K562 (cell line): ENCODE measurements at regions not wholly inside any gene's neighbourhood (a gene's known extent, or its start where the extent isn't known, plus 50 kb on each side); places are given as distances from the start of the nearest gene placed in this dataset.

Experiments used
- ATAC-seq: fragments of 200-7000 bp; cut with Tn5 transposase; 3 replicates; pipeline ENCODE4 v1.9.1; 2020; ENCODE audit warnings: moderate library complexity
- BruUV-seq: library from RNA; stranded (reverse); fragments of 400-500 nt; replicated peaks from 2 replicates; lab custom pipeline; 2021; lab: Mats Ljungman, UMichigan
- CTCF ChIA-PET: fragments of 300-600 bp; formaldehyde crosslinking; extraction: SDS; loops from one replicate; lab custom pipeline; 2021; ENCODE audit warnings: low intra/inter-chr PET ratio; lab: Yijun Ruan, JAX
- POLR2A ChIA-PET: fragments of 300-600, 350-650 bp; sonication (Branson Sonifier 250); formaldehyde crosslinking; extraction: SDS; loops from one replicate; lab custom pipeline; 2021; ENCODE audit warnings: antibody characterized with exemption, inconsistent platforms; lab: Yijun Ruan, JAX
- DNase-seq, 4 experiments: peaks; one replicate each; pipeline versions ENCODE4 v3.0.0 to v3.0.0-alpha.2; 2011 to 2018; ENCODE audit warnings: low spot score in 3 of 4, mixed read lengths in 3 of 4; ENCODE audit errors: extremely low read depth in 1 of 4
- FAIRE-seq: peaks from 2 replicates; lab custom pipeline; 2011; peaks lifted over from hg19 to GRCh38; lab: Jason Lieb, UNC
- H2AFZ ChIP-seq: 2 replicates; pipeline ENCODE4 v1.6.0; 2011; ENCODE audit warnings: low read depth, low read length, control low read depth, inconsistent platforms
- H3K27ac ChIP-seq: fragments of 200-600 bp; 3 replicates; pipeline ENCODE4 v1.8.0; 2011; ENCODE audit warnings: low read depth, mild to moderate bottlenecking, control low read depth, inconsistent platforms, low read length, moderate library complexity, mixed read lengths; ENCODE audit errors: extremely low read depth
- H3K27me3 ChIP-seq, 2 experiments: fragments of 300-600 bp in 1 of 2; 2 replicates in 1 of 2; 3 replicates in 1 of 2; pipeline versions ENCODE4 v1.6.0 to v1.8.0; 2011; ENCODE audit warnings: inconsistent platforms in 2 of 2, low read length in 2 of 2, mild to moderate bottlenecking in 1 of 2, mixed read lengths in 1 of 2, moderate library complexity in 1 of 2; ENCODE audit not compliant: control insufficient read depth in 2 of 2, insufficient read depth in 2 of 2
- H3K36me3 ChIP-seq: fragments of 300-600 bp; 3 replicates; pipeline ENCODE4 v1.8.0; 2011; ENCODE audit warnings: mild to moderate bottlenecking, low read length, inconsistent platforms; ENCODE audit not compliant: control insufficient read depth, insufficient read depth
- H3K4me1 ChIP-seq, 2 experiments: fragments of 200-600 bp in 1 of 2; replicated peaks in 1 of 2; 2 replicates in 1 of 2; 3 replicates in 1 of 2; pipeline versions ENCODE4 v1.5.1 to v1.8.0; 2011; ENCODE audit warnings: inconsistent platforms in 2 of 2, low read length in 2 of 2, mild to moderate bottlenecking in 1 of 2, mixed read lengths in 1 of 2, moderate library complexity in 1 of 2; ENCODE audit not compliant: control insufficient read depth in 2 of 2, insufficient read depth in 2 of 2
- H3K4me2 ChIP-seq: 2 replicates; pipeline ENCODE4 v1.6.1; 2011; ENCODE audit warnings: low read length, control low read depth, inconsistent platforms, mixed read lengths; ENCODE audit not compliant: insufficient read depth
- H3K4me3 ChIP-seq: fragments of 200-600 bp; sonication (generic), shearing (Covaris generic); 2 replicates; pipeline ENCODE4 v1.5.1; 2016; ENCODE audit warnings: control low read depth, inconsistent platforms
- H3K79me2 ChIP-seq: fragments of 200-600 bp; 3 replicates; pipeline ENCODE4 v1.8.0; 2011; ENCODE audit warnings: low read length, inconsistent platforms; ENCODE audit not compliant: control insufficient read depth, insufficient read depth
- H3K9ac ChIP-seq, 2 experiments: 2 replicates each; pipeline versions ENCODE4 v1.6.0 to v1.6.1; 2011; ENCODE audit warnings: low read depth in 2 of 2, low read length in 2 of 2, control low read depth in 1 of 2, inconsistent platforms in 1 of 2, mild to moderate bottlenecking in 1 of 2, mixed read lengths in 1 of 2; ENCODE audit not compliant: insufficient read depth in 1 of 2
- H3K9me1 ChIP-seq: one replicate; pipeline ENCODE4 v1.6.0; 2011; ENCODE audit warnings: inconsistent platforms, mild to moderate bottlenecking, low read length, moderate library complexity; ENCODE audit not compliant: control insufficient read depth, insufficient read depth
- H3K9me3 ChIP-seq: replicated peaks from 2 replicates; pipeline ENCODE4 v1.5.1; 2011; ENCODE audit warnings: low read depth, low read length, inconsistent platforms; ENCODE audit not compliant: control insufficient read depth, insufficient read depth
- H4K20me1 ChIP-seq: replicated peaks from 2 replicates; pipeline ENCODE4 v1.6.1; 2011; ENCODE audit warnings: low read length, inconsistent platforms, mixed read lengths; ENCODE audit not compliant: control insufficient read depth, insufficient read depth
- CEBPG ChIP-seq, 3 experiments: fragments of 200-800 bp in 1 of 3; sonication (Bioruptor generic) in 1 of 3; sonication (generic) in 1 of 3; formaldehyde crosslinking in 1 of 3; IDR thresholded peaks in 2 of 3; conservative IDR thresholded peaks in 1 of 3; 2 replicates each; pipeline versions ENCODE4 v1.6.1 to v1.8.0; 2016 to 2022; ENCODE audit warnings: missing compliant biosample characterization in 2 of 3, missing genetic modification characterization in 2 of 3, mild to moderate bottlenecking in 1 of 3, missing genetic modification reagents in 1 of 3
- CLOCK ChIP-seq: fragments of 250-450 bp; sonication (Bioruptor Pico); IDR thresholded peaks from 2 replicates; pipeline ENCODE4 v1.4.0; 2020; ENCODE audit warnings: mild to moderate bottlenecking, moderate library complexity, borderline replicate concordance
- FOXK2 ChIP-seq, 2 experiments: fragments of 450-650 bp; IDR thresholded peaks in 1 of 2; conservative IDR thresholded peaks in 1 of 2; 2 replicates each; pipeline ENCODE4 v1.6.1; 2016; ENCODE audit warnings: low read depth in 2 of 2, mild to moderate bottlenecking in 1 of 2
- FUS ChIP-seq: fragments of 200-400 bp; formaldehyde crosslinking; optimal IDR thresholded peaks from 2 replicates; pipeline ENCODE3; 2017; ENCODE audit warnings: low read depth, low read length
- NCOA6 ChIP-seq: fragments of 450-650 bp; IDR thresholded peaks from 2 replicates; pipeline ENCODE4 v1.6.1; 2017; ENCODE audit warnings: mild to moderate bottlenecking
- RERE ChIP-seq: sonication (generic); formaldehyde crosslinking; IDR thresholded peaks from 2 replicates; pipeline ENCODE4 v1.8.0; 2023; ENCODE audit warnings: missing genetic modification reagents, mild to moderate bottlenecking, borderline replicate concordance
- WGBS: fragments of 100-300 bp; shearing (Covaris generic); methylation state at CpG from one replicate; pipeline ENCODE4 v1.1.6; 2016; ENCODE audit warnings: low coverage, mixed read lengths; ENCODE audit not compliant: insufficient coverage; ENCODE audit errors: missing lambda C conversion rate; 5-methylcytosine and 5-hydroxymethylcytosine counted together
- in situ Hi-C: fragments of 300-500 bp; cut with MboI; formaldehyde crosslinking; loops from 4 replicates; pipeline ENCODE4 v1.15.0; 2018; ENCODE audit warnings: inconsistent platforms, mixed read lengths
- intact Hi-C: fragments of 100-400 bp; cut with micrococcal nuclease; formaldehyde crosslinking; loops from 2 replicates; pipeline ENCODE4 v1.14.2; 2022

GRCh38 chr4:138096384-138097062 lies 145.6 kb downstream of the SLC7A11 start:
- CTCF ChIA-PET = no interaction called here
- TF ChIP-seq FUS (no peak), CEBPG (CRISPR knock-in tag; IDR thresholded peaks at IDR 0.05) (no peak), CEBPG (tag; conservative IDR thresholded peaks at IDR 0.05 in 1 of 2, IDR thresholded peaks at IDR 0.05 in 1 of 2) (no peak), RERE (CRISPR knock-in tag) (no peak), NCOA6 (no peak), FOXK2 (conservative IDR thresholded peaks at IDR 0.05 in 1 of 2, IDR thresholded peaks at IDR 0.05 in 1 of 2; ENCODE audit: low read depth in 2 of 2) (no peak), CLOCK (no peak)
- H3K9me1 ChIP-seq = no peaks in the 10 kb centered on the region
- no peak for FAIRE-seq
- H3K9me3 ChIP-seq = no peaks in the 10 kb centered on the region
- H2AFZ ChIP-seq = no peak overlapping the region
- H3K27me3 ChIP-seq = no peaks in the 10 kb centered on the region; a peak in 1 of 5 replicates
- H3K27ac ChIP-seq = no peak overlapping the region
- H3K79me2 ChIP-seq = no peaks in the 10 kb centered on the region
- H4K20me1 ChIP-seq = no peaks in the 10 kb centered on the region
- no peaks in the 10 kb centered on the region for H3K4me1 ChIP-seq
- no TSS peak for BruUV-seq
- whole genome bisulfite sequencing = 0% methylated on average over 4 of the region's 4 CpGs
- no peak for ATAC-seq
- no peaks in the 10 kb centered on the region for H3K36me3 ChIP-seq
- in situ Hi-C loops (no loop called here), intact Hi-C loops (no loop called here)
- no peak overlapping the region for H3K4me2 ChIP-seq
- POLR2A ChIA-PET = no interaction called here
- no peak overlapping the region for H3K9ac ChIP-seq
- DNase-seq = no peak
- no peak overlapping the region for H3K4me3 ChIP-seq
